SK-N-SH (cell line): ENCODE measurements at regions not wholly inside any gene's neighbourhood (a gene's known extent, or its start where the extent isn't known, plus 50 kb on each side); places are given as distances from the start of the nearest gene placed in this dataset.
A peak's percentile ranks its signal among the peaks of the same experiment; 100 is the strongest.

Experiments
- CTCF ChIA-PET: fragments of 300-600, 350-600 bp; formaldehyde crosslinking; extraction: SDS; loops from one replicate; lab custom pipeline; 2021; lab: Yijun Ruan, JAX
- POLR2A ChIA-PET: fragments of 350-600 bp; sonication (Branson Sonifier 250); formaldehyde crosslinking; extraction: SDS; loops from one replicate; lab custom pipeline; 2020; ENCODE audit warnings: antibody characterized with exemption, inconsistent platforms; lab: Yijun Ruan, JAX
- DNase-seq: peaks from one replicate; pipeline ENCODE4 v3.0.0; 2012
- H2AFZ ChIP-seq: fragments of 200-600 bp; sonication (generic); 2 replicates; pipeline ENCODE4 v1.8.1; 2016; ENCODE audit warnings: antibody characterized with exemption, mild to moderate bottlenecking, low read depth
- H3F3A ChIP-seq: fragments of 200-600 bp; sonication (generic); replicated peaks from 2 replicates; pipeline ENCODE3; 2016; ENCODE audit warnings: antibody characterized with exemption, mild to moderate bottlenecking; ENCODE audit not compliant: insufficient read depth
- H3K27ac ChIP-seq, 2 experiments: fragments of 200-500 bp in 1 of 2; fragments of 200-600 bp in 1 of 2; sonication (Bioruptor generic) in 1 of 2; sonication (generic), shearing (Covaris generic) in 1 of 2; 2 replicates each; pipeline versions ENCODE4 v1.5.1 to v1.6.1; 2014 to 2016; ENCODE audit warnings: low read depth in 2 of 2, inconsistent platforms in 1 of 2, low read length in 1 of 2, mild to moderate bottlenecking in 1 of 2, mixed read lengths in 1 of 2
- H3K27me3 ChIP-seq: fragments of 200-600 bp; sonication (generic), shearing (Covaris generic); 2 replicates; pipeline ENCODE4 v1.6.1; 2016; ENCODE audit warnings: mixed run types; ENCODE audit not compliant: insufficient read depth
- H3K36me3 ChIP-seq, 2 experiments: fragments of 200-500 bp in 1 of 2; fragments of 200-600 bp in 1 of 2; sonication (Bioruptor generic) in 1 of 2; sonication (generic) in 1 of 2; replicated peaks in 1 of 2; 2 replicates each; pipeline versions ENCODE3 to v1.5.1; 2014 to 2016; ENCODE audit warnings: low read length in 1 of 2, mild to moderate bottlenecking in 1 of 2; ENCODE audit not compliant: insufficient read depth in 2 of 2, control insufficient read depth in 1 of 2
- H3K4me1 ChIP-seq, 2 experiments: fragments of 200-500 bp in 1 of 2; fragments of 200-600 bp in 1 of 2; sonication (Bioruptor generic) in 1 of 2; sonication (generic), shearing (Covaris generic) in 1 of 2; 2 replicates each; pipeline versions ENCODE4 v1.5.1 to v1.6.1; 2014 to 2016; ENCODE audit warnings: low read depth in 1 of 2, low read length in 1 of 2, mixed run types in 1 of 2; ENCODE audit not compliant: insufficient read depth in 2 of 2, control insufficient read depth in 1 of 2
- H3K4me2 ChIP-seq: fragments of 200-600 bp; sonication (generic), shearing (Covaris generic); 2 replicates; pipeline ENCODE4 v1.6.1; 2017; ENCODE audit warnings: mixed run types
- H3K4me3 ChIP-seq, 2 experiments: fragments of 200-500 bp in 1 of 2; fragments of 200-600 bp in 1 of 2; sonication (Bioruptor generic) in 1 of 2; sonication (generic), shearing (Covaris generic) in 1 of 2; 2 replicates each; pipeline versions ENCODE4 v1.5.1 to v1.8.1; 2014 to 2016; ENCODE audit warnings: low read depth in 2 of 2, inconsistent platforms in 1 of 2, low read length in 1 of 2, mild to moderate bottlenecking in 1 of 2, mixed read lengths in 1 of 2, moderate library complexity in 1 of 2
- H3K79me2 ChIP-seq: fragments of 200-600 bp; sonication (generic); 2 replicates; pipeline ENCODE4 v1.8.1; 2017; ENCODE audit warnings: mild to moderate bottlenecking; ENCODE audit not compliant: insufficient read depth
- H3K9ac ChIP-seq: fragments of 200-600 bp; sonication (generic); 2 replicates; pipeline ENCODE4 v1.6.1; 2017; ENCODE audit warnings: mixed run types
- H3K9me2 ChIP-seq: fragments of 200-600 bp; sonication (generic); 2 replicates; pipeline ENCODE4 v1.6.1; 2017; ENCODE audit warnings: mixed run types
- H3K9me3 ChIP-seq: fragments of 200-600 bp; sonication (generic); 2 replicates; pipeline ENCODE4 v1.6.1; 2017; ENCODE audit warnings: mixed run types, mild to moderate bottlenecking, moderate library complexity
- H4K20me1 ChIP-seq: fragments of 200-600 bp; sonication (generic); 2 replicates; pipeline ENCODE4 v1.6.1; 2017; ENCODE audit warnings: mild to moderate bottlenecking, mixed run types; ENCODE audit not compliant: insufficient read depth
- CHD2 ChIP-seq: fragments of 150-350 bp; IDR thresholded peaks from 2 replicates; pipeline ENCODE4 v1.6.1; 2018; ENCODE audit warnings: low read length; ENCODE audit not compliant: partially characterized antibody
- EZH2phosphoT487 ChIP-seq: fragments of 200-600 bp; sonication (generic); IDR thresholded peaks from 2 replicates; pipeline ENCODE4 v1.6.1; 2017; ENCODE audit warnings: low read depth, mixed run types, mild to moderate bottlenecking, antibody characterized with exemption, moderate library complexity, borderline replicate concordance
- MXI1 ChIP-seq: IDR thresholded peaks from 2 replicates; pipeline ENCODE4 v1.6.1; 2012; ENCODE audit warnings: mild to moderate bottlenecking, low read depth, low read length, improper control_type of control experiment
- NRF1 ChIP-seq: IDR thresholded peaks from 2 replicates; pipeline ENCODE4 v1.6.1; 2012; ENCODE audit warnings: low read depth, mild to moderate bottlenecking, low read length
- POLR2AphosphoS5 ChIP-seq: IDR thresholded peaks from 2 replicates; pipeline ENCODE4 v1.6.1; 2012; ENCODE audit warnings: low read depth, low read length
- RAD21 ChIP-seq: IDR thresholded peaks from 2 replicates; pipeline ENCODE4 v1.6.1; 2012; ENCODE audit warnings: mild to moderate bottlenecking, low read length
- REST ChIP-seq: IDR thresholded peaks from 2 replicates; pipeline ENCODE4 v1.6.1; 2012; ENCODE audit warnings: mild to moderate bottlenecking, low read depth, low read length, moderate library complexity
- RFX5 ChIP-seq: IDR thresholded peaks from 2 replicates; pipeline ENCODE4 v1.6.1; 2012; ENCODE audit warnings: mild to moderate bottlenecking, improper control_type of control experiment, low read length
- RXRA ChIP-seq: IDR thresholded peaks from 2 replicates; pipeline ENCODE4 v1.4.0; 2012; ENCODE audit warnings: low read depth, mild to moderate bottlenecking, borderline replicate concordance
- TAF1 ChIP-seq: IDR thresholded peaks from 2 replicates; pipeline ENCODE4 v1.6.1; 2012; ENCODE audit warnings: low read depth, mild to moderate bottlenecking, low read length, moderate library complexity, borderline replicate concordance
- WGBS: methylation state at CpG from one replicate; pipeline ENCODE4 v1.1.6; 2017; ENCODE audit warnings: low lambda C conversion rate; 5-methylcytosine and 5-hydroxymethylcytosine counted together
- TF ChIP-seq, protein P1 (sequence below): fragments of 200-600 bp; sonication (generic); IDR thresholded peaks from 2 replicates; pipeline ENCODE4 v1.6.1; 2017; ENCODE audit warnings: antibody characterized with exemption, mild to moderate bottlenecking, moderate library complexity
- TF ChIP-seq, protein P2 (sequence below): IDR thresholded peaks from 2 replicates; pipeline ENCODE4 v1.4.0; 2012; ENCODE audit warnings: low read depth, borderline replicate concordance

DNA sequence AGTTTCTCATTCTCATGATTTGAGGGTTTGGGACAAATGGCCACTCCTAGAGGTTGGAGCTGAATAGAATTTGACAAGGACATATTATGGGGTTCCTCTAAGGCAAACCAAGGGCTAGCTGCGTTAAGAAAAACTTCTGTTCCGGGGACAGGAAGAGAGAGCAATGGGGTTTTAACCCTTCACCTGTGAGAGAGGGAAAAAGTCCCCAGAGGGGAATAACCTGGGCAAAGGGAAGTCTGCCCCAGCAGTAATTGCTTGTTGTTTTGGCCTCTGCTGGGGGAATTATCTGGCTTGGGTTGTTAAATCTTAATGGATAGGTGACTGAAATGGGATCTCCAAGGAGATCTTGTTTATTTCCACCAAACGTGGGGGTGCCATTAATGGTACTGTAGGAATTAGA is 110.1 kb upstream of the MOCS2 start:
- no peak overlapping the region for H3K4me3 ChIP-seq
- no peak for TF ChIP-seq CHD2
- TF ChIP-seq EZH2phosphoT487: no peak
- TF ChIP-seq RXRA: no peak
- no peak for TF ChIP-seq POLR2AphosphoS5
- no peak for TF ChIP-seq NRF1
- no peak for TF ChIP-seq RAD21
- TF ChIP-seq TAF1: no peak
- TF ChIP-seq MXI1: no peak
- TF ChIP-seq, protein P1, sequence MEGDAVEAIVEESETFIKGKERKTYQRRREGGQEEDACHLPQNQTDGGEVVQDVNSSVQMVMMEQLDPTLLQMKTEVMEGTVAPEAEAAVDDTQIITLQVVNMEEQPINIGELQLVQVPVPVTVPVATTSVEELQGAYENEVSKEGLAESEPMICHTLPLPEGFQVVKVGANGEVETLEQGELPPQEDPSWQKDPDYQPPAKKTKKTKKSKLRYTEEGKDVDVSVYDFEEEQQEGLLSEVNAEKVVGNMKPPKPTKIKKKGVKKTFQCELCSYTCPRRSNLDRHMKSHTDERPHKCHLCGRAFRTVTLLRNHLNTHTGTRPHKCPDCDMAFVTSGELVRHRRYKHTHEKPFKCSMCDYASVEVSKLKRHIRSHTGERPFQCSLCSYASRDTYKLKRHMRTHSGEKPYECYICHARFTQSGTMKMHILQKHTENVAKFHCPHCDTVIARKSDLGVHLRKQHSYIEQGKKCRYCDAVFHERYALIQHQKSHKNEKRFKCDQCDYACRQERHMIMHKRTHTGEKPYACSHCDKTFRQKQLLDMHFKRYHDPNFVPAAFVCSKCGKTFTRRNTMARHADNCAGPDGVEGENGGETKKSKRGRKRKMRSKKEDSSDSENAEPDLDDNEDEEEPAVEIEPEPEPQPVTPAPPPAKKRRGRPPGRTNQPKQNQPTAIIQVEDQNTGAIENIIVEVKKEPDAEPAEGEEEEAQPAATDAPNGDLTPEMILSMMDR: no peak
- TF ChIP-seq REST: no peak
- CTCF ChIA-PET: interaction anchor here (0.6 kb wide), 1 partner anchor 22 kb away, joined by 3 read pairs; no protein-coding TSS in a partner anchor
- POLR2A ChIA-PET: no interaction called here
- H3K27me3 ChIP-seq: no peaks in the 10 kb centered on the region
- H3K9me2 ChIP-seq: no peaks in the 10 kb centered on the region
- H3F3A ChIP-seq: no peaks in the 10 kb centered on the region
- no peaks in the 10 kb centered on the region for H4K20me1 ChIP-seq
- no peaks in the 10 kb centered on the region for H3K79me2 ChIP-seq
- no peak for DNase-seq
- 0 out of 2 replicates have a peak, but pooled peaks cover 8% of the 10 kb centered on the region for H3K9me3 ChIP-seq
- H3K4me2 ChIP-seq: no peak overlapping the region
- H3K9ac ChIP-seq: no peak overlapping the region
- WGBS: 12% methylated on average over 3 of the region's 3 CpGs
- H3K4me1 ChIP-seq: no peaks in the 10 kb centered on the region
- no peaks in the 10 kb centered on the region for H3K36me3 ChIP-seq
- H2AFZ ChIP-seq: no peak overlapping the region
- H3K27ac ChIP-seq: no peak overlapping the region

- H3K36me3 ChIP-seq: no peaks in the 10 kb centered on the region
- H3K4me3 ChIP-seq: no peak overlapping the region
- H3K9me2 ChIP-seq: no peaks in the 10 kb centered on the region
- CTCF ChIA-PET: interaction anchor here (0.8 kb wide), 1 partner anchor 11 kb away, joined by 3 read pairs; no protein-coding TSS in a partner anchor
- H3K4me1 ChIP-seq: no peaks in the 10 kb centered on the region
- DNase-seq: no peak
- H3F3A ChIP-seq: no peaks in the 10 kb centered on the region
- no peak overlapping the region for H3K4me2 ChIP-seq
- H2AFZ ChIP-seq: no peak overlapping the region
- H3K9ac ChIP-seq: no peak overlapping the region
- TF ChIP-seq RFX5: peak; percentile 70
- TF ChIP-seq, protein P2, sequence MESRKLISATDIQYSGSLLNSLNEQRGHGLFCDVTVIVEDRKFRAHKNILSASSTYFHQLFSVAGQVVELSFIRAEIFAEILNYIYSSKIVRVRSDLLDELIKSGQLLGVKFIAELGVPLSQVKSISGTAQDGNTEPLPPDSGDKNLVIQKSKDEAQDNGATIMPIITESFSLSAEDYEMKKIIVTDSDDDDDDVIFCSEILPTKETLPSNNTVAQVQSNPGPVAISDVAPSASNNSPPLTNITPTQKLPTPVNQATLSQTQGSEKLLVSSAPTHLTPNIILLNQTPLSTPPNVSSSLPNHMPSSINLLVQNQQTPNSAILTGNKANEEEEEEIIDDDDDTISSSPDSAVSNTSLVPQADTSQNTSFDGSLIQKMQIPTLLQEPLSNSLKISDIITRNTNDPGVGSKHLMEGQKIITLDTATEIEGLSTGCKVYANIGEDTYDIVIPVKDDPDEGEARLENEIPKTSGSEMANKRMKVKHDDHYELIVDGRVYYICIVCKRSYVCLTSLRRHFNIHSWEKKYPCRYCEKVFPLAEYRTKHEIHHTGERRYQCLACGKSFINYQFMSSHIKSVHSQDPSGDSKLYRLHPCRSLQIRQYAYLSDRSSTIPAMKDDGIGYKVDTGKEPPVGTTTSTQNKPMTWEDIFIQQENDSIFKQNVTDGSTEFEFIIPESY: no peak
- POLR2A ChIA-PET: no interaction called here
- no peaks in the 10 kb centered on the region for H3K9me3 ChIP-seq
- no peaks in the 10 kb centered on the region for H4K20me1 ChIP-seq
- H3K79me2 ChIP-seq: no peaks in the 10 kb centered on the region
- WGBS: 29% methylated on average over 2 of the region's 2 CpGs
- no peak overlapping the region for H3K27ac ChIP-seq
- no peaks in the 10 kb centered on the region for H3K27me3 ChIP-seq
These were observed 124.3 kb upstream of the MOCS2 start for GRCh38 chr5:53233645-53234405.
